ENCODE measurements at regions not wholly inside any gene's neighbourhood (a gene's known extent, or its start where the extent isn't known, plus 50 kb on each side); places are given as distances from the start of the nearest gene placed in this dataset.

DNA sequence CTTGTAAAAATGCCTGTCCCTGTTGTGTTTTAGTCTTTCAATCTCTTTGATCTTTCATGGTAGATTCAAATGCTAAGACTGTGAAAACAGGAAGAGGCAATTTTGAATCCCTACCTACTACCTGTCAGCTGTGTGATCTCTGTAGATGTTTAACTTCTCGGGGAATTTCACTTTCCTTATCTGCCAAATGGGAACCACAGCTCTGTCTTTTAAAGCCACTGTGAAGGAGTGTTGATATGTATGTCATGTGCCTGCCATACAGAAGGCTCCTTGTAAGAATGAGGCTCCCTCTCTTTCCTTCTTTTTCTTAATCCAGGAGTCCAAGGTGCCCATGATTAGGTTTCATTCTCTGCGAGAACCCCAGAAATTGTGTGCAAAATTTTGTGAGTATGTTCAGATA lies 139.6 kb upstream of the ADAMTS9 start:
- no peaks in the 10 kb centered on the region for H3K36me3 ChIP-seq (ENCODE audit: control insufficient read depth in 3 of 3, insufficient read depth in 2 of 3, low read depth in 1 of 3, low read length in 3 of 3)
- H3K27ac ChIP-seq (ENCODE audit: low read depth in 1 of 3, low read length in 2 of 3) = peak overlapping the region in 1 of 3 donors; percentile 36
- DNase-seq (peak; percentile 58 to 68), FAIRE-seq (no peak)
- 31 to 70% (median 33%) methylated on average over 2 of the region's 2 CpGs for WGBS, 3 donors
- H3K9me3 ChIP-seq (ENCODE audit: control insufficient read depth in 2 of 2, insufficient read depth in 1 of 2, low read depth in 1 of 2, low read length in 1 of 2) = no peaks in the 10 kb centered on the region
- H3K27me3 ChIP-seq (ENCODE audit: control insufficient read depth in 3 of 3, insufficient read depth in 3 of 3, low read length in 3 of 3) = no peaks in the 10 kb centered on the region
- no peak overlapping the region for H3K4me3 ChIP-seq (ENCODE audit: low read depth in 1 of 3, low read length in 3 of 3)
- H3K4me1 ChIP-seq (ENCODE audit: control insufficient read depth in 3 of 3, insufficient read depth in 2 of 3, low read depth in 1 of 3, low read length in 2 of 3) = peaks cover 0 to 4% (median 0%) of the 10 kb centered on the region in 3 donors

- no peak for DNase-seq
- Histone ChIP-seq H3K27ac (ENCODE audit: low read depth in 1 of 3, low read length in 2 of 3) (peak overlapping the region in 1 of 3 donors; percentile 36), H3K4me1 (ENCODE audit: control insufficient read depth in 3 of 3, insufficient read depth in 2 of 3, low read depth in 1 of 3, low read length in 2 of 3) (peaks cover 0 to 4% (median 0%) of the 10 kb centered on the region in 3 donors), H3K36me3 (ENCODE audit: control insufficient read depth in 3 of 3, insufficient read depth in 2 of 3, low read depth in 1 of 3, low read length in 3 of 3) (no peaks in the 10 kb centered on the region), H3K9me3 (ENCODE audit: control insufficient read depth in 2 of 2, insufficient read depth in 1 of 2, low read depth in 1 of 2, low read length in 1 of 2) (no peaks in the 10 kb centered on the region), H3K27me3 (ENCODE audit: control insufficient read depth in 3 of 3, insufficient read depth in 3 of 3, low read length in 3 of 3) (no peaks in the 10 kb centered on the region), H3K4me3 (ENCODE audit: low read depth in 1 of 3, low read length in 3 of 3) (no peak overlapping the region)
- FAIRE-seq = no peak
Observed at GRCh38 chr3:64827019-64827418, 139.2 kb upstream of the ADAMTS9 start.

DNA sequence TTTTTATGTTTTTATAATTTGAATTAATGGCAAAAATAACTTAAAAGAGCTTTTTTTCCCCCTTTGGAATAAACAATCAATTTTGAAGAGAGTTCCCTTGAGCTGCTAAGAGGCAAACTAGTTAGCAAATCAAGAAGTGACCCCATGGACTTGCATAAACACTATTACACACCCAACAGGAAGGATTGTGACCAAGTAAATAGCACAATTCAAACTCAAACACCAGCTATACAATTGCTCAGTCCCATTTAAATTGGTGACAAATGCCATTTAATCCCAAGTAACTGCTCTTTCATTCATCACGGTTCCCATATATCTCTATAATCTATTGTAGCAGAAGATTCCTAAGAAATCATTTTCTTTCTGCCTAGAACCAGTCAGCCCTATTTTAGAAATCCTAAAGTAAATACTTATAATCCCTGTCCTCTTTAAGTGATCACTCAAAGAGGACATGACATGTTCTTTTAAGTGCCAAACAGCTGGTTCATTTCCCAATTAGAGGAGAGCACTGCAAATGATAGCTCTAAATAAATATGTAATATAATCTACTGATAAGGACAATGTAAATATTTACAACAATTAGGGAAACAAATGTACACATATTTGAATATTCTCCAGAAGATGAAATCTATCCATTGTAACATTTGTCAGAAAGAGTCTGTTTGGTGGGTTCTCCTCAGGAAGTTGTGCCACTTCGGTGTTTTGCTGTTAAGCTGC lies 137.8 kb upstream of the ADAMTS9 start:
- Histone ChIP-seq H3K36me3 (ENCODE audit: control insufficient read depth in 3 of 3, insufficient read depth in 2 of 3, low read depth in 1 of 3, low read length in 3 of 3) (no peaks in the 10 kb centered on the region), H3K27me3 (ENCODE audit: control insufficient read depth in 3 of 3, insufficient read depth in 3 of 3, low read length in 3 of 3) (no peaks in the 10 kb centered on the region), H3K27ac (ENCODE audit: low read depth in 1 of 3, low read length in 2 of 3) (no peak overlapping the region), H3K4me1 (ENCODE audit: control insufficient read depth in 3 of 3, insufficient read depth in 2 of 3, low read depth in 1 of 3, low read length in 2 of 3) (peaks cover 0 to 4% (median 0%) of the 10 kb centered on the region in 3 donors), H3K9me3 (ENCODE audit: control insufficient read depth in 2 of 2, insufficient read depth in 1 of 2, low read depth in 1 of 2, low read length in 1 of 2) (no peaks in the 10 kb centered on the region), H3K4me3 (ENCODE audit: low read depth in 1 of 3, low read length in 3 of 3) (no peak overlapping the region)
- DNase-seq (no peak), FAIRE-seq (no peak)
- WGBS, 3 donors = 74 to 86% (median 81%) methylated on average over 2 of the region's 2 CpGs

GRCh38 chr3:64824394-64824909 lies 136.7 kb upstream of the ADAMTS9 start:
- Histone ChIP-seq H3K27me3 (ENCODE audit: control insufficient read depth in 3 of 3, insufficient read depth in 3 of 3, low read length in 3 of 3) (no peaks in the 10 kb centered on the region), H3K4me3 (ENCODE audit: low read depth in 1 of 3, low read length in 3 of 3) (no peak overlapping the region), H3K27ac (ENCODE audit: low read depth in 1 of 3, low read length in 2 of 3) (no peak overlapping the region), H3K9me3 (ENCODE audit: control insufficient read depth in 2 of 2, insufficient read depth in 1 of 2, low read depth in 1 of 2, low read length in 1 of 2) (no peaks in the 10 kb centered on the region), H3K36me3 (ENCODE audit: control insufficient read depth in 3 of 3, insufficient read depth in 2 of 3, low read depth in 1 of 3, low read length in 3 of 3) (no peaks in the 10 kb centered on the region), H3K4me1 (ENCODE audit: control insufficient read depth in 3 of 3, insufficient read depth in 2 of 3, low read depth in 1 of 3, low read length in 2 of 3) (peaks cover 0 to 4% (median 0%) of the 10 kb centered on the region in 3 donors)
- FAIRE-seq (no peak), DNase-seq (no peak)
- 66 to 90% (median 87%) methylated on average over 4 of the region's 4 CpGs for WGBS, 3 donors

DNA sequence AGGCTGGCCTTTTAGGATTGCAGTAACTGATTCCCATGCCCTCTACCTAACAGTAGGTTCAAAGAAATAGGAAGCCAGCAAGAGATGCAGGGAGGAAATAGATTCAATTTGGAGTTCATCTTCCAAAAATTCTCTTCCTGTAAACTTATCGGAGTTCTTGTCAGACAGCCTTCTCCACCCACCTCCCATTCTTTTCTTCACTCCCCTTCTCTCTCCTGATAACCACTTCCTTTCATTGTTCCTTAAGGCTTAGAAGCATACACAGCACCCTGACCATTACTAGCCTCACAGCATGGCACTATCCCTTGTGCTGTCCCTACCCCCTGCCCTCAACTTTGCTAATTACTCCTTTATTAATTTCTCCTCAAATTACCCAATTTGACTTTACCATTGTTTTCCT lies 130.4 kb upstream of the ADAMTS9 start:
- H3K36me3 ChIP-seq (ENCODE audit: control insufficient read depth in 3 of 3, insufficient read depth in 2 of 3, low read depth in 1 of 3, low read length in 3 of 3) = no peaks in the 10 kb centered on the region
- H3K4me1 ChIP-seq (ENCODE audit: control insufficient read depth in 3 of 3, insufficient read depth in 2 of 3, low read depth in 1 of 3, low read length in 2 of 3) = peaks cover 0 to 3% (median 0%) of the 10 kb centered on the region in 3 donors
- no peak overlapping the region for H3K4me3 ChIP-seq (ENCODE audit: low read depth in 1 of 3, low read length in 3 of 3)
- FAIRE-seq = no peak
- WGBS, 3 donors = 80 to 100% (median 100%) methylated on average over 1 of the region's 1 CpG
- H3K27ac ChIP-seq (ENCODE audit: low read depth in 1 of 3, low read length in 2 of 3) = no peak overlapping the region
- no peak for DNase-seq
- H3K9me3 ChIP-seq (ENCODE audit: control insufficient read depth in 2 of 2, insufficient read depth in 1 of 2, low read depth in 1 of 2, low read length in 1 of 2) = no peaks in the 10 kb centered on the region
- no peaks in the 10 kb centered on the region for H3K27me3 ChIP-seq (ENCODE audit: control insufficient read depth in 3 of 3, insufficient read depth in 3 of 3, low read length in 3 of 3)

GRCh38 chr3:64816355-64816754 lies 128.6 kb upstream of the ADAMTS9 start:
- FAIRE-seq = no peak
- no peak overlapping the region for H3K27ac ChIP-seq (ENCODE audit: low read depth in 1 of 3, low read length in 2 of 3)

GRCh38 chr3:64815789-64816188 lies 128.0 kb upstream of the ADAMTS9 start:
- Histone ChIP-seq H3K27me3 (ENCODE audit: control insufficient read depth in 3 of 3, insufficient read depth in 3 of 3, low read length in 3 of 3) (no peaks in the 10 kb centered on the region), H3K4me1 (ENCODE audit: control insufficient read depth in 3 of 3, insufficient read depth in 2 of 3, low read depth in 1 of 3, low read length in 2 of 3) (peaks cover 0 to 3% (median 0%) of the 10 kb centered on the region in 3 donors), H3K27ac (ENCODE audit: low read depth in 1 of 3, low read length in 2 of 3) (peak overlapping the region in 1 of 3 donors; percentile 45), H3K4me3 (ENCODE audit: low read depth in 1 of 3, low read length in 3 of 3) (no peak overlapping the region), H3K36me3 (ENCODE audit: control insufficient read depth in 3 of 3, insufficient read depth in 2 of 3, low read depth in 1 of 3, low read length in 3 of 3) (no peaks in the 10 kb centered on the region), H3K9me3 (ENCODE audit: control insufficient read depth in 2 of 2, insufficient read depth in 1 of 2, low read depth in 1 of 2, low read length in 1 of 2) (no peaks in the 10 kb centered on the region)
- WGBS, 3 donors = 52 to 84% (median 75%) methylated on average over 4 of the region's 4 CpGs
- DNase-seq (no peak), FAIRE-seq (no peak)

More at GRCh38 chr3:64816355-64816754, 128.6 kb upstream of the ADAMTS9 start:
- Histone ChIP-seq H3K9me3 (ENCODE audit: control insufficient read depth in 2 of 2, insufficient read depth in 1 of 2, low read depth in 1 of 2, low read length in 1 of 2) (no peaks in the 10 kb centered on the region), H3K36me3 (ENCODE audit: control insufficient read depth in 3 of 3, insufficient read depth in 2 of 3, low read depth in 1 of 3, low read length in 3 of 3) (no peaks in the 10 kb centered on the region), H3K27me3 (ENCODE audit: control insufficient read depth in 3 of 3, insufficient read depth in 3 of 3, low read length in 3 of 3) (no peaks in the 10 kb centered on the region), H3K4me1 (ENCODE audit: control insufficient read depth in 3 of 3, insufficient read depth in 2 of 3, low read depth in 1 of 3, low read length in 2 of 3) (peaks cover 0 to 3% (median 0%) of the 10 kb centered on the region in 3 donors), H3K4me3 (ENCODE audit: low read depth in 1 of 3, low read length in 3 of 3) (no peak overlapping the region)
- no peak for DNase-seq
- WGBS, 3 donors = 81 to 88% (median 88%) methylated on average over 1 of the region's 1 CpG

GRCh38 chr3:64815195-64815631 lies 127.4 kb upstream of the ADAMTS9 start:
- 48 to 66% (median 59%) methylated on average over 3 of the region's 3 CpGs for WGBS, 3 donors
- H3K27ac ChIP-seq (ENCODE audit: low read depth in 1 of 3, low read length in 2 of 3) = no peak overlapping the region
- no peak for FAIRE-seq
- H3K4me1 ChIP-seq (ENCODE audit: control insufficient read depth in 3 of 3, insufficient read depth in 2 of 3, low read depth in 1 of 3, low read length in 2 of 3) = peaks cover 0 to 6% (median 0%) of the 10 kb centered on the region in 3 donors
- no peaks in the 10 kb centered on the region for H3K36me3 ChIP-seq (ENCODE audit: control insufficient read depth in 3 of 3, insufficient read depth in 2 of 3, low read depth in 1 of 3, low read length in 3 of 3)
- H3K4me3 ChIP-seq (ENCODE audit: low read depth in 1 of 3, low read length in 3 of 3) = no peak overlapping the region
- H3K9me3 ChIP-seq (ENCODE audit: control insufficient read depth in 2 of 2, insufficient read depth in 1 of 2, low read depth in 1 of 2, low read length in 1 of 2) = no peaks in the 10 kb centered on the region
- no peaks in the 10 kb centered on the region for H3K27me3 ChIP-seq (ENCODE audit: control insufficient read depth in 3 of 3, insufficient read depth in 3 of 3, low read length in 3 of 3)
- no peak for DNase-seq

Measured in small intestine (tissue), 7 donors.